Heart left ventricle (tissue), 13 donors: ENCODE measurements at regions not wholly inside any gene's neighbourhood (a gene's known extent, or its start where the extent isn't known, plus 50 kb on each side); places are given as distances from the start of the nearest gene placed in this dataset.

ENCODE experiments used
- POLR2A ChIP-seq, 2 donors: fragments of 450-650 bp; IDR thresholded peaks; one replicate each; pipeline ENCODE4 v1.6.1; 2017; ENCODE audit warnings: antibody characterized with exemption in 2 of 2, mild to moderate bottlenecking in 2 of 2, moderate library complexity in 2 of 2
- TF ChIP-seq, protein P1 (sequence below), 12 donors: fragments of 200-600 bp; sonication (generic) in 4 of 12; IDR thresholded peaks; one replicate each; pipeline versions ENCODE4 v1.5.0 to v1.8.0; 2018 to 2022; ENCODE audit warnings: antibody characterized with exemption in 12 of 12, mild to moderate bottlenecking in 5 of 12
- donor health status: ischemic (EF 13 %, LVEDD 7.1; RV severe dilation, severe dysfunction).
- donor health status: DM: no; HTN: yes; CAD: no.
- donor health status: DM: no; HTN: no; CAD: no.
- donor health status: ischemic (EF 25% LVEDD 6.9; RV normal size, moderate dysfunction).
- donor health status: ischemic (EF 25% LVEDD 5.7; RV mildly dilated, moderate dysfunction).
- donor health status: ischemic (EF 35%, LVEDD 5.7; RV mildly dilated, moderate dysfunction).
- donor health status: nonischemic (EF 11% LVEDD 7.7; RV severe dilation, severe dysfunction).
- donor health status: DM: yes; HTN: yes; CAD: no.
- donor health status: PGD.
- donor health status: ischemic (EF 29% LVEDD 5.4; RV normal size, mild dysfunction).
- donor health status: nonischemic (EF 23%, LVEDD 6.1; RV moderate dilation, normal function).

DNA sequence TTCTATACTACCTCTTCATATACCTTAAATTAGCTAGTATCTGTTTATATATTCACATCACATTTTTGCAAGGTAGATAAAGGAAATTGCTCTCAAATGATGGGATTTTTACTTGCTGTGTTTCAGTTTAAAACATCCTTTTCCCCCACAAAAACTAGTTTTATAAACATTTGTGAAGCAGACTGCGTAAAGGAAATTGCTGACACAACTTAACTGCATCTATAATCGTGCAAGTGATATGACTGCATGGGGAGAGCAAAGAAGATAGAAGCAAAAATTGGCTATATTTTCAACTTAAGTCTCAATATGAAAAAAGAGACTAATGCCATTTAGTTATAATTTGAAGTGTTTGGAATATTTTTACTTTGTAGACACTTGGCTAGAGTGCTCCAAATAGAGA is 385.2 kb downstream of the C4orf33 start:
- TF ChIP-seq, protein P1, sequence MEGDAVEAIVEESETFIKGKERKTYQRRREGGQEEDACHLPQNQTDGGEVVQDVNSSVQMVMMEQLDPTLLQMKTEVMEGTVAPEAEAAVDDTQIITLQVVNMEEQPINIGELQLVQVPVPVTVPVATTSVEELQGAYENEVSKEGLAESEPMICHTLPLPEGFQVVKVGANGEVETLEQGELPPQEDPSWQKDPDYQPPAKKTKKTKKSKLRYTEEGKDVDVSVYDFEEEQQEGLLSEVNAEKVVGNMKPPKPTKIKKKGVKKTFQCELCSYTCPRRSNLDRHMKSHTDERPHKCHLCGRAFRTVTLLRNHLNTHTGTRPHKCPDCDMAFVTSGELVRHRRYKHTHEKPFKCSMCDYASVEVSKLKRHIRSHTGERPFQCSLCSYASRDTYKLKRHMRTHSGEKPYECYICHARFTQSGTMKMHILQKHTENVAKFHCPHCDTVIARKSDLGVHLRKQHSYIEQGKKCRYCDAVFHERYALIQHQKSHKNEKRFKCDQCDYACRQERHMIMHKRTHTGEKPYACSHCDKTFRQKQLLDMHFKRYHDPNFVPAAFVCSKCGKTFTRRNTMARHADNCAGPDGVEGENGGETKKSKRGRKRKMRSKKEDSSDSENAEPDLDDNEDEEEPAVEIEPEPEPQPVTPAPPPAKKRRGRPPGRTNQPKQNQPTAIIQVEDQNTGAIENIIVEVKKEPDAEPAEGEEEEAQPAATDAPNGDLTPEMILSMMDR (IDR thresholded peaks at IDR 0.05), result no peak
- no peak for TF ChIP-seq POLR2A (IDR thresholded peaks at IDR 0.05)
